Panc1 (cell line): ENCODE measurements at regions not wholly inside any gene's neighbourhood (a gene's known extent, or its start where the extent isn't known, plus 50 kb on each side); places are given as distances from the start of the nearest gene placed in this dataset.

Experiments used
- ATAC-seq: fragments of 200-7000 bp; cut with Tn5 transposase; 2 replicates; pipeline ENCODE4 v1.9.1; 2020; ENCODE audit warnings: mild to moderate bottlenecking, moderate library complexity
- BruUV-seq: library from RNA; stranded (reverse); fragments of 400-500 nt; replicated peaks from 2 replicates; lab custom pipeline; 2021; lab: Mats Ljungman, UMichigan
- CTCF ChIA-PET: fragments of 300-600 bp; sonication (Branson Sonifier 250); formaldehyde crosslinking; loops from one replicate; lab custom pipeline; 2022; ENCODE audit warnings: antibody characterized with exemption; lab: Charles Lee
- POLR2A ChIA-PET: fragments of 300-600 bp; sonication (Branson Sonifier 250); formaldehyde crosslinking; loops from one replicate; lab custom pipeline; 2022; ENCODE audit warnings: antibody characterized with exemption; lab: Charles Lee
- DNase-seq: peaks from one replicate; pipeline ENCODE4 v3.0.0-alpha.2; 2010; ENCODE audit warnings: low read depth, low spot score
- H3K27ac ChIP-seq: 2 replicates; pipeline ENCODE4 v1.5.1; 2011; ENCODE audit warnings: mild to moderate bottlenecking, low read length, inconsistent platforms
- H3K27me3 ChIP-seq: fragments of 200-500 bp; sonication (Bioruptor generic); 2 replicates; pipeline ENCODE4 v1.6.0; 2014; ENCODE audit warnings: low read length, inconsistent platforms; ENCODE audit not compliant: control insufficient read depth, insufficient read depth
- H3K36me3 ChIP-seq: fragments of 200-500 bp; sonication (Bioruptor generic); 2 replicates; pipeline ENCODE4 v1.5.1; 2014; ENCODE audit warnings: inconsistent platforms, mild to moderate bottlenecking, low read length, moderate library complexity; ENCODE audit not compliant: control insufficient read depth, insufficient read depth
- H3K4me1 ChIP-seq: 2 replicates; pipeline ENCODE4 v1.5.1; 2011; ENCODE audit warnings: inconsistent platforms, mild to moderate bottlenecking, low read length, moderate library complexity; ENCODE audit not compliant: control insufficient read depth, insufficient read depth
- H3K4me3 ChIP-seq, 2 experiments: 2 replicates each; pipeline ENCODE4 v1.5.1; 2011 to 2012; ENCODE audit warnings: low read depth in 2 of 2, low read length in 2 of 2, mild to moderate bottlenecking in 2 of 2, inconsistent platforms in 1 of 2, moderate library complexity in 1 of 2
- H3K9me3 ChIP-seq: fragments of 200-500 bp; sonication (Bioruptor generic); 2 replicates; pipeline ENCODE4 v1.5.1; 2014; ENCODE audit warnings: low read depth, mild to moderate bottlenecking, inconsistent platforms, low read length, moderate library complexity; ENCODE audit not compliant: control insufficient read depth, insufficient read depth
- CTCF ChIP-seq: fragments of 450-650 bp; IDR thresholded peaks from 2 replicates; pipeline ENCODE4 v1.5.1; 2017; ENCODE audit warnings: mild to moderate bottlenecking
- POLR2AphosphoS5 ChIP-seq: IDR thresholded peaks from 2 replicates; pipeline ENCODE4 v1.6.1; 2012; ENCODE audit warnings: mild to moderate bottlenecking, low read depth, low read length, moderate library complexity
- SIN3A ChIP-seq: IDR thresholded peaks from 2 replicates; pipeline ENCODE4 v1.6.1; 2012; ENCODE audit warnings: low read depth, mild to moderate bottlenecking, low read length, moderate library complexity, borderline replicate concordance; ENCODE audit not compliant: insufficient read depth
- TCF7L2 ChIP-seq: IDR thresholded peaks from 2 replicates; pipeline ENCODE4 v1.6.1; 2011; ENCODE audit warnings: mild to moderate bottlenecking, low read depth, low read length, inconsistent platforms
- in situ Hi-C: cut with HindIII; loops from 2 replicates; pipeline ENCODE4 v1.10.0; 2016; ENCODE audit warnings: low sequenced_read_pairs, low pct_unique_long_range_greater_than_20kb
- intact Hi-C: fragments of 100-400 bp; cut with micrococcal nuclease; formaldehyde crosslinking; loops from one replicate; pipeline ENCODE4 v1.10.0; 2022; ENCODE audit not compliant: unreplicated experiment
- TF ChIP-seq, protein P1 (sequence below), 2 experiments: IDR thresholded peaks; 2 replicates each; pipeline ENCODE4 v1.6.1; 2011 to 2012; ENCODE audit warnings: low read depth in 2 of 2, control low read depth in 1 of 2, low read length in 1 of 2, mild to moderate bottlenecking in 1 of 2, moderate library complexity in 1 of 2; ENCODE audit not compliant: insufficient read depth in 1 of 2

DNA sequence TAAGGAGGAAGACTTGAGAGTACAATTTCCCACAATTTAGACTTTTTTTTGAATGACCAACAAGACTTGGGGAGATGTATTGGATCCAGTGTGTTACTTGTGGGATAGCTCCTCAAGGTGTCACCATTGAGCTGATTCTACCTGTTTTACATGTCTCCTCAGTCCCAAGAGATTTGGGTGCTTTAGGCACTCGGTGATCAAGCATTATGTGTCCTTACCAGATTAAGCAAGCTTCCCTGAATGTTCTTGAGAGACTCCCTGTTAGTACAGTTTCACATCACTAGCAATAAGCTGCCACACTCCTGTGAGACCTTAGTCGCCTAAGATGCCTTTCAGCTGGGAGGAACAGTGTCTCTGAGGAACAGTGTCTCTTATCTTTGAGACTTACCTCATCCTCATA, 384.3 kb upstream of the SYT4 start:
- Histone ChIP-seq H3K9me3 (no peaks in the 10 kb centered on the region), H3K27me3 (no peaks in the 10 kb centered on the region), H3K4me3 (no peak overlapping the region), H3K4me1 (no peaks in the 10 kb centered on the region), H3K36me3 (no peaks in the 10 kb centered on the region), H3K27ac (no peak overlapping the region)
- peak; percentile 28 for DNase-seq
- intact Hi-C loops: no loop called here
- CTCF ChIA-PET: no interaction called here
- POLR2A ChIA-PET: no interaction called here
- no peak for TF ChIP-seq POLR2AphosphoS5
- TF ChIP-seq CTCF: peak; percentile 22; the same call in 1 of the 2 replicates
- no peak for ATAC-seq
- no TSS peak for BruUV-seq
- in situ Hi-C loops: no loop called here

GRCh38 chr18:43662657-43663056, 385.4 kb upstream of the SYT4 start:
- no peak for TF ChIP-seq TCF7L2
- no peak for TF ChIP-seq CTCF
- TF ChIP-seq SIN3A: no peak
- TF ChIP-seq, protein P1, sequence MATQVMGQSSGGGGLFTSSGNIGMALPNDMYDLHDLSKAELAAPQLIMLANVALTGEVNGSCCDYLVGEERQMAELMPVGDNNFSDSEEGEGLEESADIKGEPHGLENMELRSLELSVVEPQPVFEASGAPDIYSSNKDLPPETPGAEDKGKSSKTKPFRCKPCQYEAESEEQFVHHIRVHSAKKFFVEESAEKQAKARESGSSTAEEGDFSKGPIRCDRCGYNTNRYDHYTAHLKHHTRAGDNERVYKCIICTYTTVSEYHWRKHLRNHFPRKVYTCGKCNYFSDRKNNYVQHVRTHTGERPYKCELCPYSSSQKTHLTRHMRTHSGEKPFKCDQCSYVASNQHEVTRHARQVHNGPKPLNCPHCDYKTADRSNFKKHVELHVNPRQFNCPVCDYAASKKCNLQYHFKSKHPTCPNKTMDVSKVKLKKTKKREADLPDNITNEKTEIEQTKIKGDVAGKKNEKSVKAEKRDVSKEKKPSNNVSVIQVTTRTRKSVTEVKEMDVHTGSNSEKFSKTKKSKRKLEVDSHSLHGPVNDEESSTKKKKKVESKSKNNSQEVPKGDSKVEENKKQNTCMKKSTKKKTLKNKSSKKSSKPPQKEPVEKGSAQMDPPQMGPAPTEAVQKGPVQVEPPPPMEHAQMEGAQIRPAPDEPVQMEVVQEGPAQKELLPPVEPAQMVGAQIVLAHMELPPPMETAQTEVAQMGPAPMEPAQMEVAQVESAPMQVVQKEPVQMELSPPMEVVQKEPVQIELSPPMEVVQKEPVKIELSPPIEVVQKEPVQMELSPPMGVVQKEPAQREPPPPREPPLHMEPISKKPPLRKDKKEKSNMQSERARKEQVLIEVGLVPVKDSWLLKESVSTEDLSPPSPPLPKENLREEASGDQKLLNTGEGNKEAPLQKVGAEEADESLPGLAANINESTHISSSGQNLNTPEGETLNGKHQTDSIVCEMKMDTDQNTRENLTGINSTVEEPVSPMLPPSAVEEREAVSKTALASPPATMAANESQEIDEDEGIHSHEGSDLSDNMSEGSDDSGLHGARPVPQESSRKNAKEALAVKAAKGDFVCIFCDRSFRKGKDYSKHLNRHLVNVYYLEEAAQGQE (IDR thresholded peaks at IDR 0.05; ENCODE audit: insufficient read depth in 1 of 2, low read depth in 2 of 2, low read length in 1 of 2): no peak
- TF ChIP-seq POLR2AphosphoS5: no peak
- Histone ChIP-seq H3K27ac (no peak overlapping the region), H3K4me3 (no peak overlapping the region), H3K4me1 (no peaks in the 10 kb centered on the region), H3K27me3 (no peaks in the 10 kb centered on the region), H3K36me3 (no peaks in the 10 kb centered on the region), H3K9me3 (no peaks in the 10 kb centered on the region)
- ChIA-PET CTCF (no interaction called here), POLR2A (no interaction called here)
- in situ Hi-C loops: no loop called here
- no TSS peak for BruUV-seq
- intact Hi-C loops: no loop called here
- DNase-seq (no peak), ATAC-seq (no peak)

DNA sequence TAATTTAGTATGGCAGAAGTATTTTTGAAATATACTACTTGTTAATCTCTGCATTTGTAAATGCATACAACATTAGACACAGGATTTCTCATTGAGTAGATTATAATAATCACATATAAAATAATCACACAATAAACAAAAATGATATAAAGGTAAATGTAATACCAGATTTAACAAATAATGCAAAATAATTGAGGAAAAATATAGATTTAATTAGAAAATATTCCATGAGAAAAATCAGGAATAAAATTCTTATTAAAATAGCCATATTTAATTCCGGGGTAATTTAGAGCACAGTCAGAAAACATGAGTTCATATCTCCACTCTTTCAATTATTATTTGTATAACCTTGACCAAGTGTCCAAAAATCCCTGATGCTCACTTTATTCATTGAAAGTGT, 385.9 kb upstream of the SYT4 start:
- in situ Hi-C loops: no loop called here
- no peak overlapping the region for H3K4me3 ChIP-seq
- H3K27ac ChIP-seq: no peak overlapping the region
- no TSS peak for BruUV-seq
- no peaks in the 10 kb centered on the region for H3K4me1 ChIP-seq
- no peaks in the 10 kb centered on the region for H3K27me3 ChIP-seq
- ChIA-PET CTCF (no interaction called here), POLR2A (no interaction called here)
- intact Hi-C loops: no loop called here
- H3K36me3 ChIP-seq: no peaks in the 10 kb centered on the region
- ATAC-seq: no peak
- DNase-seq: no peak
- no peaks in the 10 kb centered on the region for H3K9me3 ChIP-seq
- TF ChIP-seq CTCF (no peak), POLR2AphosphoS5 (no peak), TCF7L2 (no peak), SIN3A (no peak)
- TF ChIP-seq, protein P1 (IDR thresholded peaks at IDR 0.05; ENCODE audit: insufficient read depth in 1 of 2, low read depth in 2 of 2, low read length in 1 of 2): no peak
